HCT116 (cell line): ENCODE measurements at regions not wholly inside any gene's neighbourhood (a gene's known extent, or its start where the extent isn't known, plus 50 kb on each side); places are given as distances from the start of the nearest gene placed in this dataset.

ENCODE experiments used
- ATAC-seq: fragments of 200-7000 bp; cut with Tn5 transposase; 2 replicates; pipeline ENCODE4 v1.9.1; 2020; ENCODE audit warnings: mild to moderate bottlenecking, moderate library complexity
- BruUV-seq: library from RNA; stranded (reverse); fragments of 400-500 nt; replicated peaks from 2 replicates; lab custom pipeline; 2021; lab: Mats Ljungman, UMichigan
- CTCF ChIA-PET: fragments of 300-600 bp; sonication (Branson Sonifier 250); formaldehyde crosslinking; loops from one replicate; lab custom pipeline; 2021; ENCODE audit warnings: antibody characterized with exemption; lab: Charles Lee
- POLR2A ChIA-PET: fragments of 300-600, 350-600 bp; sonication (Branson Sonifier 250); formaldehyde crosslinking; loops from one replicate; lab custom pipeline; 2021; ENCODE audit warnings: antibody characterized with exemption; lab: Charles Lee
- RAD21 ChIA-PET, 2 experiments: fragments of 300-600 bp; sonication (Branson Sonifier 250); formaldehyde crosslinking; loops; one replicate each; lab custom pipeline; 2023; ENCODE audit warnings: low total read pairs in 2 of 2; ENCODE audit not compliant: uncharacterized antibody in 2 of 2, unreplicated experiment in 2 of 2, low non-redundant PET in 1 of 2; lab: Charles Lee
- DNase-seq: peaks from one replicate; pipeline ENCODE4 v3.0.0-alpha.2; 2010; ENCODE audit warnings: low read depth, low spot score
- H2AFZ ChIP-seq: fragments of 200-600 bp; shearing (Covaris generic), sonication (generic); 2 replicates; pipeline ENCODE4 v1.6.1; 2017; ENCODE audit warnings: low read depth, mixed run types, mixed read lengths, antibody characterized with exemption, low read length; ENCODE audit not compliant: poor library complexity, severe bottlenecking
- H3K27ac ChIP-seq: 2 replicates; pipeline ENCODE4 v1.5.1; 2012; ENCODE audit warnings: low read depth, low read length
- H3K27me3 ChIP-seq: fragments of 200-600 bp; sonication (generic); 2 replicates; pipeline ENCODE4 v1.6.1; 2016; ENCODE audit warnings: mixed run types, low read length, mixed read lengths; ENCODE audit not compliant: insufficient read depth
- H3K36me3 ChIP-seq, 2 experiments: fragments of 200-500 bp in 1 of 2; fragments of 200-600 bp in 1 of 2; sonication (Bioruptor generic) in 1 of 2; sonication (generic) in 1 of 2; 2 replicates each; pipeline versions ENCODE4 v1.5.1 to v1.6.1; 2014 to 2016; ENCODE audit warnings: low read length in 2 of 2, inconsistent platforms in 1 of 2, mixed read lengths in 1 of 2, mixed run types in 1 of 2; ENCODE audit not compliant: insufficient read depth in 2 of 2, control insufficient read depth in 1 of 2
- H3K4me1 ChIP-seq, 2 experiments: fragments of 200-600 bp in 1 of 2; sonication (generic) in 1 of 2; 2 replicates each; pipeline versions ENCODE4 v1.5.1 to v1.6.1; 2012 to 2017; ENCODE audit warnings: low read length in 2 of 2, inconsistent platforms in 1 of 2, mild to moderate bottlenecking in 1 of 2, mixed read lengths in 1 of 2, mixed run types in 1 of 2, moderate library complexity in 1 of 2; ENCODE audit not compliant: insufficient read depth in 2 of 2, control insufficient read depth in 1 of 2
- H3K4me2 ChIP-seq: fragments of 200-600 bp; sonication (generic); 2 replicates; pipeline ENCODE4 v1.6.1; 2017; ENCODE audit warnings: mixed run types, low read length, mixed read lengths
- H3K4me3 ChIP-seq, 2 experiments: fragments of 200-600 bp in 1 of 2; sonication (generic) in 1 of 2; replicated peaks in 1 of 2; 2 replicates each; pipeline ENCODE4 v1.5.1; 2011 to 2016; ENCODE audit warnings: low read length in 2 of 2, control low read depth in 1 of 2, low read depth in 1 of 2, mild to moderate bottlenecking in 1 of 2, mixed read lengths in 1 of 2, mixed run types in 1 of 2
- H3K79me2 ChIP-seq: fragments of 200-600 bp; sonication (generic); 2 replicates; pipeline ENCODE4 v1.6.1; 2017; ENCODE audit warnings: mild to moderate bottlenecking, mixed run types, low read length, moderate library complexity, mixed read lengths; ENCODE audit not compliant: insufficient read depth
- H3K9ac ChIP-seq: fragments of 200-600 bp; sonication (generic); 2 replicates; pipeline ENCODE4 v1.6.1; 2016; ENCODE audit warnings: low read length, mixed read lengths
- H3K9me2 ChIP-seq: fragments of 200-600 bp; sonication (generic), shearing (Covaris generic); 2 replicates; pipeline ENCODE4 v1.6.1; 2017; ENCODE audit warnings: mixed run types, mild to moderate bottlenecking, moderate library complexity; ENCODE audit not compliant: insufficient read depth
- H3K9me3 ChIP-seq, 2 experiments: fragments of 200-500 bp in 1 of 2; fragments of 200-600 bp in 1 of 2; sonication (Bioruptor generic) in 1 of 2; sonication (generic) in 1 of 2; 2 replicates each; pipeline ENCODE4 v1.6.1; 2014 to 2017; ENCODE audit warnings: low read length in 2 of 2, mixed read lengths in 2 of 2, inconsistent platforms in 1 of 2, low read depth in 1 of 2, mild to moderate bottlenecking in 1 of 2, mixed run types in 1 of 2, moderate library complexity in 1 of 2; ENCODE audit not compliant: control insufficient read depth in 1 of 2, insufficient read depth in 1 of 2
- H4K20me1 ChIP-seq: fragments of 200-600 bp; sonication (generic), shearing (Covaris generic); 2 replicates; pipeline ENCODE4 v1.6.1; 2017; ENCODE audit warnings: mixed run types, mild to moderate bottlenecking, moderate library complexity; ENCODE audit not compliant: insufficient read depth
- CBX3 ChIP-seq: IDR thresholded peaks from 2 replicates; pipeline ENCODE4 v1.6.1; 2012; ENCODE audit warnings: low read depth
- CEBPB ChIP-seq: IDR thresholded peaks from 2 replicates; pipeline ENCODE4 v1.6.1; 2012; ENCODE audit warnings: low read depth
- ELF1 ChIP-seq: IDR thresholded peaks from 2 replicates; pipeline ENCODE4 v1.6.1; 2012; ENCODE audit warnings: low read depth, borderline replicate concordance
- EZH2 ChIP-seq: fragments of 200-600 bp; sonication (generic); IDR thresholded peaks from 2 replicates; pipeline ENCODE4 v1.6.1; 2017; ENCODE audit warnings: antibody characterized with exemption, mixed run types
- EZH2phosphoT487 ChIP-seq: fragments of 200-600 bp; IDR thresholded peaks from 2 replicates; pipeline ENCODE4 v1.6.1; 2018; ENCODE audit warnings: antibody characterized with exemption, borderline replicate concordance
- FOSL1 ChIP-seq: IDR thresholded peaks from 2 replicates; pipeline ENCODE4 v1.6.1; 2012; ENCODE audit warnings: low read depth
- JUND ChIP-seq: IDR thresholded peaks from 2 replicates; pipeline ENCODE4 v1.6.1; 2012
- POLR2A ChIP-seq: IDR thresholded peaks from 2 replicates; pipeline ENCODE4 v1.7.0; 2011; ENCODE audit warnings: borderline replicate concordance; ENCODE audit not compliant: insufficient read depth, insufficient read length; ENCODE audit errors: extremely low read depth
- POLR2AphosphoS5 ChIP-seq: IDR thresholded peaks from 2 replicates; pipeline ENCODE4 v1.6.1; 2011; ENCODE audit warnings: mild to moderate bottlenecking, low read depth, low read length, moderate library complexity
- SP1 ChIP-seq: IDR thresholded peaks from 2 replicates; pipeline ENCODE4 v1.6.1; 2012; ENCODE audit warnings: low read depth
- SRF ChIP-seq: IDR thresholded peaks from 2 replicates; pipeline ENCODE4 v1.6.1; 2012; ENCODE audit warnings: low read depth
- YY1 ChIP-seq: IDR thresholded peaks from 2 replicates; pipeline ENCODE4 v1.6.1; 2011; ENCODE audit warnings: low read length, low read depth, moderate library complexity, mild to moderate bottlenecking; ENCODE audit not compliant: insufficient replicate concordance; ENCODE audit errors: extremely low read depth
- ZBTB33 ChIP-seq: IDR thresholded peaks from 2 replicates; pipeline ENCODE4 v1.6.1; 2011; ENCODE audit warnings: mild to moderate bottlenecking, low read length, moderate library complexity; ENCODE audit not compliant: insufficient replicate concordance; ENCODE audit errors: extremely low read depth
- ZNF274 ChIP-seq: fragments of 200-500 bp; sonication (Bioruptor generic); IDR thresholded peaks from 2 replicates; pipeline ENCODE4 v1.6.1; 2014; ENCODE audit warnings: mild to moderate bottlenecking, low read depth, low read length, inconsistent platforms
- intact Hi-C: fragments of 100-400 bp; cut with micrococcal nuclease; formaldehyde crosslinking; loops from 2 replicates; pipeline ENCODE4 v1.10.0; 2022

- Histone ChIP-seq H3K9me3 (peaks cover 29 to 49% of the 10 kb centered on the region in 2 experiments; a peak in 3 of 4 replicates), H3K27me3 (no peaks in the 10 kb centered on the region), H3K4me3 (no peak overlapping the region), H3K27ac (no peak overlapping the region), H3K36me3 (no peaks in the 10 kb centered on the region), H3K9ac (no peak overlapping the region), H3K4me2 (no peak overlapping the region), H2AFZ (no peak overlapping the region), H3K4me1 (no peaks in the 10 kb centered on the region), H3K9me2 (no peaks in the 10 kb centered on the region), H3K79me2 (no peaks in the 10 kb centered on the region), H4K20me1 (no peaks in the 10 kb centered on the region)
- POLR2A ChIA-PET: no interaction called here
- no TSS peak for BruUV-seq
- intact Hi-C loops: no loop called here
- RAD21 ChIA-PET: no interaction called here
- DNase-seq: no peak
- ATAC-seq: no peak
- no peak for TF ChIP-seq SP1
- TF ChIP-seq ELF1: no peak
- no peak for TF ChIP-seq ZBTB33
- TF ChIP-seq JUND: no peak
- TF ChIP-seq POLR2AphosphoS5: no peak
- no peak for TF ChIP-seq YY1
- no peak for TF ChIP-seq CEBPB
- no peak for TF ChIP-seq EZH2phosphoT487
- CTCF ChIA-PET: no interaction called here
These were observed 196.2 kb upstream of the CNTN4 start for GRCh38 chr3:1902416-1902815.

- ATAC-seq (no peak), DNase-seq (no peak)
- peaks cover 24 to 49% of the 10 kb centered on the region in 2 experiments; a peak in 3 of 4 replicates for H3K9me3 ChIP-seq
- H3K4me3 ChIP-seq: no peak overlapping the region
- no peak overlapping the region for H2AFZ ChIP-seq
- no peaks in the 10 kb centered on the region for H3K4me1 ChIP-seq
- BruUV-seq: no TSS peak
- H4K20me1 ChIP-seq: no peaks in the 10 kb centered on the region
- ChIA-PET RAD21 (no interaction called here), POLR2A (no interaction called here), CTCF (no interaction called here)
- H3K36me3 ChIP-seq: no peaks in the 10 kb centered on the region
- no peak overlapping the region for H3K9ac ChIP-seq
- H3K79me2 ChIP-seq: no peaks in the 10 kb centered on the region
- H3K9me2 ChIP-seq: no peaks in the 10 kb centered on the region
- intact Hi-C loops: no loop called here
- no peak overlapping the region for H3K27ac ChIP-seq
- no peaks in the 10 kb centered on the region for H3K27me3 ChIP-seq
- no peak overlapping the region for H3K4me2 ChIP-seq
- no peak for TF ChIP-seq ZNF274
- no peak for TF ChIP-seq POLR2AphosphoS5
- no peak for TF ChIP-seq SP1
- TF ChIP-seq CEBPB: no peak
- no peak for TF ChIP-seq JUND
- TF ChIP-seq FOSL1: no peak
- no peak for TF ChIP-seq EZH2
- TF ChIP-seq ZBTB33: no peak
- TF ChIP-seq POLR2A: no peak
- no peak for TF ChIP-seq SRF
- TF ChIP-seq YY1: no peak
- TF ChIP-seq EZH2phosphoT487: no peak
- TF ChIP-seq CBX3: no peak
These were observed 195.6 kb upstream of the CNTN4 start for GRCh38 chr3:1903111-1903510.
